ENCODE measurements at regions not wholly inside any gene's neighbourhood (a gene's known extent, or its start where the extent isn't known, plus 50 kb on each side); places are given as distances from the start of the nearest gene placed in this dataset.

DNA sequence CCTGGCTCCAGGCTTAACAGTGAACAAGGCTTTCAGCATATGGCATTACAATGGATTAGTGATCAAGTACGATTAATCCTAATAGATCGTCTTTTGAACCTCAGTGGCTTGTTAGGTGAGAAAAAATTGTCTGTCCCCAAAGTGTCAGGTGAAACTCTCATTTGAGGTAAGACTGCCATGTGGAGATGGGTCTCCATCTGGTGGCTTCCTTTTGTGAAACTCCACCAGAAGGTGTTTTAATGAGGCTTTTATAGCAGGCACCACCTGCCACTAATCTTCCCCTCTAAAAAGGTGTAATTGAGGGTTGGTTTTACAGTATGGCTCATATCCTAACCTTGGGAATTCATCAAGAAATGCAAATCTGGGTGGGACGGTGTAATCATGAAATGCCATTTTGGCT, 471.1 kb upstream of the MPDZ start:
- Histone ChIP-seq H3K9ac (ENCODE audit: low read depth in 1 of 2, low read length in 2 of 2) (no peak overlapping the region), H3K36me3 (ENCODE audit: control insufficient read depth in 2 of 2, insufficient read depth in 2 of 2, low read length in 2 of 2) (no peaks in the 10 kb centered on the region), H3K4me3 (ENCODE audit: low read length in 2 of 2) (no peak overlapping the region), H3K9me3 (ENCODE audit: control insufficient read depth in 2 of 2, low read length in 2 of 2) (no peaks in the 10 kb centered on the region), H3K27ac (ENCODE audit: low read depth in 2 of 2, low read length in 2 of 2) (no peak overlapping the region), H3K4me1 (ENCODE audit: control insufficient read depth in 2 of 2, insufficient read depth in 2 of 2, low read length in 2 of 2) (no peaks in the 10 kb centered on the region), H3K27me3 (ENCODE audit: control insufficient read depth in 2 of 2, insufficient read depth in 2 of 2, low read length in 2 of 2) (no peaks in the 10 kb centered on the region)

- H3K9ac ChIP-seq (ENCODE audit: low read depth in 1 of 2, low read length in 2 of 2), result no peak overlapping the region
- no peaks in the 10 kb centered on the region for H3K27me3 ChIP-seq (ENCODE audit: control insufficient read depth in 2 of 2, insufficient read depth in 2 of 2, low read length in 2 of 2)
- no peak overlapping the region for H3K27ac ChIP-seq (ENCODE audit: low read depth in 2 of 2, low read length in 2 of 2)
- H3K9me3 ChIP-seq (ENCODE audit: control insufficient read depth in 2 of 2, low read length in 2 of 2), result no peaks in the 10 kb centered on the region
- H3K4me3 ChIP-seq (ENCODE audit: low read length in 2 of 2), result no peak overlapping the region
- no peaks in the 10 kb centered on the region for H3K36me3 ChIP-seq (ENCODE audit: control insufficient read depth in 2 of 2, insufficient read depth in 2 of 2, low read length in 2 of 2)
- H3K4me1 ChIP-seq (ENCODE audit: control insufficient read depth in 2 of 2, insufficient read depth in 2 of 2, low read length in 2 of 2), result no peaks in the 10 kb centered on the region
Observed at GRCh38 chr9:13750061-13750460, 470.6 kb upstream of the MPDZ start.

- H3K9ac ChIP-seq (ENCODE audit: low read depth in 1 of 2, low read length in 2 of 2), result no peak overlapping the region
- no peaks in the 10 kb centered on the region for H3K36me3 ChIP-seq (ENCODE audit: control insufficient read depth in 2 of 2, insufficient read depth in 2 of 2, low read length in 2 of 2)
- H3K27me3 ChIP-seq (ENCODE audit: control insufficient read depth in 2 of 2, insufficient read depth in 2 of 2, low read length in 2 of 2), result no peaks in the 10 kb centered on the region
- no peak overlapping the region for H3K27ac ChIP-seq (ENCODE audit: low read depth in 2 of 2, low read length in 2 of 2)
- no peak overlapping the region for H3K4me3 ChIP-seq (ENCODE audit: low read length in 2 of 2)
- no peaks in the 10 kb centered on the region for H3K4me1 ChIP-seq (ENCODE audit: control insufficient read depth in 2 of 2, insufficient read depth in 2 of 2, low read length in 2 of 2)
- H3K9me3 ChIP-seq (ENCODE audit: control insufficient read depth in 2 of 2, low read length in 2 of 2), result no peaks in the 10 kb centered on the region
Observed at GRCh38 chr9:13746876-13747275, 467.4 kb upstream of the MPDZ start.

DNA sequence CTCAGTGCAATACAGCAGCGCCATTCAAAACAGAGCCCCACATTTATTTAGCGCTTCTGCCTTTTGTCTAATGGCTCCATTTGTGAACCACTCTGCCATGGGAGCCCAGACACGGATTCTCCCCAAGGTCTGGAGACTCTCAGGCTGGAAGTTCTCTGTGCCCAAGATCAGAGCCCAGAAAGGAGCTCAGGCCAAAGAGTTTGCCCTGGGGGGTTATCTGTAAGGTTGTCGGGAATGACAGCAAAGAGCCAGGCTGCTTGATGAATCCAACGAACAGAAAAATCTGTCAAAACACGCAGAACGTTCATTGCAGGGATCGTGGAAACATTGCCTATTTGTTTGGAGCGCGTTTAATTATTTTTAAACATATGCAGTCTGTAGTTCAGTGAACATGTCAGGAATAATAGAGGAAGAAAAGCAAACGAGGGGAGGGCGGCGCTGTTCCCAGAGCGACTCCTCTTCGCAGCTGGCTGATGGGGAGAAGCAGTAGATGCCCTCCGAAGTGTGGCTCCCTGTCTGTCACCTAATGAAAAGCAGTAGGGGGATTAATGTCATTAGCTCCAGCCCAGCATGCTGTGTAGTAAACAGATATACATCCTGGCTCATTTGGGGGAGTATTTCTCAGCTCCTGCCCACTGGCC, 464.9 kb upstream of the MPDZ start:
- Histone ChIP-seq H3K4me3 (ENCODE audit: low read length in 2 of 2) (no peak overlapping the region), H3K36me3 (ENCODE audit: control insufficient read depth in 2 of 2, insufficient read depth in 2 of 2, low read length in 2 of 2) (no peaks in the 10 kb centered on the region)

DNA sequence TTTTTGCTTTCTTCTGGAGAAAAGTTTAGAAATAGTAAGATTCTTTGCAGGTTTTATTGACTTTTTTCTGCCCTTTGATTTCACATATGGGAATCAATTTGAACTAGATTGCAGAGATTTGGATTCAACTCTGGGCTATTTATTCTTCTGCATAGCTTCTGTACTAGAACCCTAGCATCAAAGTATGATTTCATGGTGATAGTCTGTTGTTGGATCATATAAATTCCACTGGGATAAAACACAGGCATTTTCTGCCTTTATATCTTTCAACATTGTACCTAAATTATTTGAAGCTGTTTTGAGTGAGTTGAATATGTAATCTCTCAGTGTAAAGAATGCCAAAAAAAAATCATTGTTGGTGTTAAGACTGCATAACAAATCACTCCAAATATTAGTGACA, 458.4 kb upstream of the MPDZ start:
- Histone ChIP-seq H3K27me3 (ENCODE audit: control insufficient read depth in 2 of 2, insufficient read depth in 2 of 2, low read length in 2 of 2) (no peaks in the 10 kb centered on the region), H3K36me3 (ENCODE audit: control insufficient read depth in 2 of 2, insufficient read depth in 2 of 2, low read length in 2 of 2) (no peaks in the 10 kb centered on the region), H3K4me3 (ENCODE audit: low read length in 2 of 2) (no peak overlapping the region), H3K9me3 (ENCODE audit: control insufficient read depth in 2 of 2, low read length in 2 of 2) (no peaks in the 10 kb centered on the region), H3K4me1 (ENCODE audit: control insufficient read depth in 2 of 2, insufficient read depth in 2 of 2, low read length in 2 of 2) (no peaks in the 10 kb centered on the region), H3K27ac (ENCODE audit: low read depth in 2 of 2, low read length in 2 of 2) (no peak overlapping the region), H3K9ac (ENCODE audit: low read depth in 1 of 2, low read length in 2 of 2) (no peak overlapping the region)

More for the DNA sequence above, 464.9 kb upstream of the MPDZ start:
- H3K27me3 ChIP-seq (ENCODE audit: control insufficient read depth in 2 of 2, insufficient read depth in 2 of 2, low read length in 2 of 2), result no peaks in the 10 kb centered on the region
- H3K4me1 ChIP-seq (ENCODE audit: control insufficient read depth in 2 of 2, insufficient read depth in 2 of 2, low read length in 2 of 2), result no peaks in the 10 kb centered on the region
- no peaks in the 10 kb centered on the region for H3K9me3 ChIP-seq (ENCODE audit: control insufficient read depth in 2 of 2, low read length in 2 of 2)
- H3K9ac ChIP-seq (ENCODE audit: low read depth in 1 of 2, low read length in 2 of 2), result no peak overlapping the region
- no peak overlapping the region for H3K27ac ChIP-seq (ENCODE audit: low read depth in 2 of 2, low read length in 2 of 2)

- Histone ChIP-seq H3K4me3 (ENCODE audit: low read length in 2 of 2) (no peak overlapping the region), H3K4me1 (ENCODE audit: control insufficient read depth in 2 of 2, insufficient read depth in 2 of 2, low read length in 2 of 2) (no peaks in the 10 kb centered on the region), H3K9ac (ENCODE audit: low read depth in 1 of 2, low read length in 2 of 2) (no peak overlapping the region), H3K36me3 (ENCODE audit: control insufficient read depth in 2 of 2, insufficient read depth in 2 of 2, low read length in 2 of 2) (no peaks in the 10 kb centered on the region), H3K27me3 (ENCODE audit: control insufficient read depth in 2 of 2, insufficient read depth in 2 of 2, low read length in 2 of 2) (no peaks in the 10 kb centered on the region), H3K9me3 (ENCODE audit: control insufficient read depth in 2 of 2, low read length in 2 of 2) (no peaks in the 10 kb centered on the region), H3K27ac (ENCODE audit: low read depth in 2 of 2, low read length in 2 of 2) (no peak overlapping the region)
Observed at GRCh38 chr9:13735181-13735580, 455.7 kb upstream of the MPDZ start.

- H3K9me3 ChIP-seq (ENCODE audit: control insufficient read depth in 2 of 2, low read length in 2 of 2), result no peaks in the 10 kb centered on the region
- H3K4me1 ChIP-seq (ENCODE audit: control insufficient read depth in 2 of 2, insufficient read depth in 2 of 2, low read length in 2 of 2), result no peaks in the 10 kb centered on the region
- no peak overlapping the region for H3K27ac ChIP-seq (ENCODE audit: low read depth in 2 of 2, low read length in 2 of 2)
- H3K27me3 ChIP-seq (ENCODE audit: control insufficient read depth in 2 of 2, insufficient read depth in 2 of 2, low read length in 2 of 2), result no peaks in the 10 kb centered on the region
- H3K4me3 ChIP-seq (ENCODE audit: low read length in 2 of 2), result no peak overlapping the region
- no peak overlapping the region for H3K9ac ChIP-seq (ENCODE audit: low read depth in 1 of 2, low read length in 2 of 2)
- no peaks in the 10 kb centered on the region for H3K36me3 ChIP-seq (ENCODE audit: control insufficient read depth in 2 of 2, insufficient read depth in 2 of 2, low read length in 2 of 2)
Observed at GRCh38 chr9:13734601-13735000, 455.1 kb upstream of the MPDZ start.

DNA sequence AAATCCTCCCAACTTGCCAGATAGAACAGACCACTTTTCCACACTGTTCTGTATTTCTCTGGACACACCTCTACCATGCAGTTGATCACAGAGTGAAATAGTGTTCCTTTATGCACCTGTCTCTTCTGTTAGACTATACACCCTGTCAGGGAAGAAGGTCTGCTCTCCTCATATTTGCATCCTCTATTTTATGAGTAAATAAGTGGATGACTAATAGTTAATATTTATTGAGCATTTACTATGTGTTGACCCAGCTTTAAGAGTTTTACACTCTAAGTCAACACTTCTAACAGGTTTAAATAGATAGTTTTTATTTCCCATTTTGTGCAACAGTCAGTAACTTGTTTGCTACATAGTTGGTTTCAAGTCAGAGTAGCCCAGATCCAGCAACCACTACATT, 452.8 kb upstream of the MPDZ start:
- Histone ChIP-seq H3K36me3 (ENCODE audit: control insufficient read depth in 2 of 2, insufficient read depth in 2 of 2, low read length in 2 of 2) (no peaks in the 10 kb centered on the region), H3K27me3 (ENCODE audit: control insufficient read depth in 2 of 2, insufficient read depth in 2 of 2, low read length in 2 of 2) (no peaks in the 10 kb centered on the region)

DNA sequence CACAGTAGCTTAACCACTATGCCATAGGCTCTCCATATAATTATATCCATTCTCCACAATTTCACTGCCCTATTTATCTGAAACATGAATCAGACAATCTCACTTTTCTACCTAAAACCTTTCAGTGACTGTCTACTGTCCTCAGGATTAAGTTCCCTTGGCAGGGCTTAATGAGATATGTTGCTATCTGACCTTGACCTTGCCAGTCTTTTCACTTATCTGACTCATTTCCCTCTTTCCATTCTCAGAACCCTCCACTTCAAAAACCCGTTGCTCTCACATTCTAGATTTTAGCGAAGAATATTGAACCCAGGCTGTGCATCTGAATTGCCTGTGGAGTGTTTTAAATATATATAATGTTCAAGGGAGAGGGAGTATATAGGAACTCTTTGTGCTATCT, 452.1 kb upstream of the MPDZ start:
- Histone ChIP-seq H3K27ac (ENCODE audit: low read depth in 2 of 2, low read length in 2 of 2) (no peak overlapping the region), H3K36me3 (ENCODE audit: control insufficient read depth in 2 of 2, insufficient read depth in 2 of 2, low read length in 2 of 2) (no peaks in the 10 kb centered on the region), H3K9ac (ENCODE audit: low read depth in 1 of 2, low read length in 2 of 2) (no peak overlapping the region), H3K27me3 (ENCODE audit: control insufficient read depth in 2 of 2, insufficient read depth in 2 of 2, low read length in 2 of 2) (no peaks in the 10 kb centered on the region), H3K4me1 (ENCODE audit: control insufficient read depth in 2 of 2, insufficient read depth in 2 of 2, low read length in 2 of 2) (no peaks in the 10 kb centered on the region), H3K4me3 (ENCODE audit: low read length in 2 of 2) (no peak overlapping the region), H3K9me3 (ENCODE audit: control insufficient read depth in 2 of 2, low read length in 2 of 2) (no peaks in the 10 kb centered on the region)

More for the DNA sequence above, 452.8 kb upstream of the MPDZ start:
- Histone ChIP-seq H3K9ac (ENCODE audit: low read depth in 1 of 2, low read length in 2 of 2) (no peak overlapping the region), H3K4me3 (ENCODE audit: low read length in 2 of 2) (no peak overlapping the region), H3K4me1 (ENCODE audit: control insufficient read depth in 2 of 2, insufficient read depth in 2 of 2, low read length in 2 of 2) (no peaks in the 10 kb centered on the region), H3K9me3 (ENCODE audit: control insufficient read depth in 2 of 2, low read length in 2 of 2) (no peaks in the 10 kb centered on the region), H3K27ac (ENCODE audit: low read depth in 2 of 2, low read length in 2 of 2) (no peak overlapping the region)

DNA sequence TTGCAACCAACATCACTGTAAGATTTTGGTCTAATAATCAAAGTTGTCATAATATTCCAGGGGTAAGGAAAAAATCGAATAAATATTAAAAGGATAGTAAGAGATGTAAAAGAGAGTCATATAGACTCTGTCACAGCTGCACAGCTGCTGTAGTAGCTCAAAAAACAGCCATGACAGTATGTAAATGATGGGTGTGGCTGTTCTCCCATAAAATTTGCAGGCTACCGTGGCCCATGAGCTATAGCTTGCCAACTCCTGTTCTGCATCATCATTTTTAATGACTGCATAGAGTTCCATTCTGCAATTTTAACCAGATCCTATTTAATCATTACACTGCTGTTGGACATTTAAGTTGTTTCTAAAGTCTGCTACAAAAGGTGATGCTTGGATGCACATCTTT, 450.5 kb upstream of the MPDZ start:
- H3K9ac ChIP-seq (ENCODE audit: low read depth in 1 of 2, low read length in 2 of 2), result no peak overlapping the region
- H3K4me3 ChIP-seq (ENCODE audit: low read length in 2 of 2), result no peak overlapping the region
- H3K27me3 ChIP-seq (ENCODE audit: control insufficient read depth in 2 of 2, insufficient read depth in 2 of 2, low read length in 2 of 2), result no peaks in the 10 kb centered on the region
- H3K36me3 ChIP-seq (ENCODE audit: control insufficient read depth in 2 of 2, insufficient read depth in 2 of 2, low read length in 2 of 2), result no peaks in the 10 kb centered on the region
- H3K27ac ChIP-seq (ENCODE audit: low read depth in 2 of 2, low read length in 2 of 2), result no peak overlapping the region
- H3K4me1 ChIP-seq (ENCODE audit: control insufficient read depth in 2 of 2, insufficient read depth in 2 of 2, low read length in 2 of 2), result no peaks in the 10 kb centered on the region
- no peaks in the 10 kb centered on the region for H3K9me3 ChIP-seq (ENCODE audit: control insufficient read depth in 2 of 2, low read length in 2 of 2)

All from mucosa of rectum (tissue), 2 donors.